NB4 (cell line): ENCODE measurements at regions not wholly inside any gene's neighbourhood (a gene's known extent, or its start where the extent isn't known, plus 50 kb on each side); places are given as distances from the start of the nearest gene placed in this dataset.

Experiments
- MYC ChIP-seq: IDR thresholded peaks from 2 replicates; pipeline ENCODE4 v1.6.1; 2011; ENCODE audit warnings: low read depth, low read length
- TF ChIP-seq, protein P1 (sequence below): IDR thresholded peaks from one replicate; pipeline ENCODE4 v1.5.1; 2012; ENCODE audit warnings: low read depth, low read length

GRCh38 chr9:111120526-111120925 is 82.3 kb upstream of the LPAR1 start:
- TF ChIP-seq, protein P1, sequence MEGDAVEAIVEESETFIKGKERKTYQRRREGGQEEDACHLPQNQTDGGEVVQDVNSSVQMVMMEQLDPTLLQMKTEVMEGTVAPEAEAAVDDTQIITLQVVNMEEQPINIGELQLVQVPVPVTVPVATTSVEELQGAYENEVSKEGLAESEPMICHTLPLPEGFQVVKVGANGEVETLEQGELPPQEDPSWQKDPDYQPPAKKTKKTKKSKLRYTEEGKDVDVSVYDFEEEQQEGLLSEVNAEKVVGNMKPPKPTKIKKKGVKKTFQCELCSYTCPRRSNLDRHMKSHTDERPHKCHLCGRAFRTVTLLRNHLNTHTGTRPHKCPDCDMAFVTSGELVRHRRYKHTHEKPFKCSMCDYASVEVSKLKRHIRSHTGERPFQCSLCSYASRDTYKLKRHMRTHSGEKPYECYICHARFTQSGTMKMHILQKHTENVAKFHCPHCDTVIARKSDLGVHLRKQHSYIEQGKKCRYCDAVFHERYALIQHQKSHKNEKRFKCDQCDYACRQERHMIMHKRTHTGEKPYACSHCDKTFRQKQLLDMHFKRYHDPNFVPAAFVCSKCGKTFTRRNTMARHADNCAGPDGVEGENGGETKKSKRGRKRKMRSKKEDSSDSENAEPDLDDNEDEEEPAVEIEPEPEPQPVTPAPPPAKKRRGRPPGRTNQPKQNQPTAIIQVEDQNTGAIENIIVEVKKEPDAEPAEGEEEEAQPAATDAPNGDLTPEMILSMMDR, result no peak
- TF ChIP-seq MYC, result no peak
